Thoracic aorta (tissue), 2 donors: ENCODE measurements at regions not wholly inside any gene's neighbourhood (a gene's known extent, or its start where the extent isn't known, plus 50 kb on each side); places are given as distances from the start of the nearest gene placed in this dataset.

Source experiments
- ATAC-seq: fragments of 150-250 bp; one replicate; pipeline ENCODE4 v1.8.0; 2017; ENCODE audit warnings: low read depth; ENCODE audit not compliant: insufficient number of reproducible peaks, low FRiP score
- DNase-seq: peaks from one replicate; pipeline ENCODE4 v3.0.0-alpha.2; 2020; ENCODE audit warnings: low spot score
- H3K27ac ChIP-seq, 2 donors: fragments of 200-600 bp; sonication (generic); 1 replicate in 1 of 2; 2 replicates in 1 of 2; pipeline ENCODE4 v1.5.1; 2016; ENCODE audit warnings: mild to moderate bottlenecking in 2 of 2, moderate library complexity in 2 of 2
- H3K27me3 ChIP-seq: fragments of 200-600 bp; sonication (generic); replicated peaks from 2 replicates; pipeline ENCODE4 v1.6.0; 2016; ENCODE audit warnings: mild to moderate bottlenecking; ENCODE audit not compliant: insufficient read depth
- H3K36me3 ChIP-seq: fragments of 200-600 bp; sonication (generic); one replicate; pipeline ENCODE4 v1.5.1; 2016
- H3K4me1 ChIP-seq, 2 donors: fragments of 200-600 bp; sonication (generic); 1 replicate in 1 of 2; 2 replicates in 1 of 2; pipeline versions ENCODE4 v1.5.1 to v1.6.0; 2016; ENCODE audit warnings: low read depth in 2 of 2, mild to moderate bottlenecking in 1 of 2; ENCODE audit not compliant: control insufficient read depth in 1 of 2
- H3K4me3 ChIP-seq: fragments of 200-600 bp; sonication (generic); 2 replicates; pipeline ENCODE4 v1.5.1; 2016; ENCODE audit warnings: mild to moderate bottlenecking
- H3K9me3 ChIP-seq: fragments of 200-600 bp; sonication (generic); 2 replicates; pipeline ENCODE4 v1.5.1; 2016
- CTCF ChIP-seq: fragments of 200-600 bp; sonication (generic); IDR thresholded peaks from one replicate; pipeline ENCODE4 v1.5.1; 2019; ENCODE audit warnings: antibody characterized with exemption

GRCh38 chr6:141736104-141736503 lies 396.6 kb upstream of the GJE1 start:
- no peak overlapping the region for H3K4me3 ChIP-seq
- no peak for TF ChIP-seq CTCF
- no peak for DNase-seq
- no peaks in the 10 kb centered on the region for H3K27me3 ChIP-seq
- no peaks in the 10 kb centered on the region for H3K9me3 ChIP-seq
- no peaks in the 10 kb centered on the region for H3K36me3 ChIP-seq
- no peak overlapping the region for H3K27ac ChIP-seq
- no peaks in the 10 kb centered on the region for H3K4me1 ChIP-seq
- no peak for ATAC-seq

- DNase-seq: no peak
- no peak for TF ChIP-seq CTCF
- no peak overlapping the region for H3K4me3 ChIP-seq
- no peaks in the 10 kb centered on the region for H3K9me3 ChIP-seq
- H3K4me1 ChIP-seq: no peaks in the 10 kb centered on the region
- H3K27ac ChIP-seq: no peak overlapping the region
- no peak for ATAC-seq
- no peaks in the 10 kb centered on the region for H3K36me3 ChIP-seq
- no peaks in the 10 kb centered on the region for H3K27me3 ChIP-seq
Observed at GRCh38 chr6:141735126-141735525, 397.6 kb upstream of the GJE1 start.

GRCh38 chr6:141734071-141734840 lies 398.5 kb upstream of the GJE1 start:
- no peaks in the 10 kb centered on the region for H3K4me1 ChIP-seq
- H3K9me3 ChIP-seq: no peaks in the 10 kb centered on the region
- H3K4me3 ChIP-seq: no peak overlapping the region
- H3K36me3 ChIP-seq: no peaks in the 10 kb centered on the region
- H3K27ac ChIP-seq: no peak overlapping the region
- H3K27me3 ChIP-seq: no peaks in the 10 kb centered on the region
- no peak for DNase-seq
- TF ChIP-seq CTCF: no peak
- no peak for ATAC-seq

- Histone ChIP-seq H3K27ac (no peak overlapping the region), H3K9me3 (no peaks in the 10 kb centered on the region), H3K36me3 (no peaks in the 10 kb centered on the region), H3K4me1 (no peaks in the 10 kb centered on the region), H3K27me3 (no peaks in the 10 kb centered on the region), H3K4me3 (no peak overlapping the region)
- ATAC-seq (no peak), DNase-seq (no peak)
- no peak for TF ChIP-seq CTCF
Observed at GRCh38 chr6:141729146-141729545, 403.6 kb upstream of the GJE1 start.

GRCh38 chr6:141728330-141728729 lies 404.4 kb upstream of the GJE1 start:
- ATAC-seq (no peak), DNase-seq (no peak)
- no peaks in the 10 kb centered on the region for H3K27me3 ChIP-seq
- H3K9me3 ChIP-seq: no peaks in the 10 kb centered on the region
- no peak overlapping the region for H3K4me3 ChIP-seq
- H3K36me3 ChIP-seq: no peaks in the 10 kb centered on the region
- H3K27ac ChIP-seq: no peak overlapping the region
- TF ChIP-seq CTCF: no peak
- H3K4me1 ChIP-seq: no peaks in the 10 kb centered on the region
